GM12878 (cell line): ENCODE measurements at regions not wholly inside any gene's neighbourhood (a gene's known extent, or its start where the extent isn't known, plus 50 kb on each side); places are given as distances from the start of the nearest gene placed in this dataset.

Source experiments
- POLR2A ChIP-seq: IDR thresholded peaks from 2 replicates; pipeline ENCODE4 v1.6.1; 2011; ENCODE audit warnings: low read depth, mild to moderate bottlenecking, low read length
- RFX5 ChIP-seq: IDR thresholded peaks from 2 replicates; pipeline ENCODE4 v1.6.1; 2011; ENCODE audit warnings: low read depth, low read length, improper control_type of control experiment
- SMC3 ChIP-seq: IDR thresholded peaks from 2 replicates; pipeline ENCODE4 v1.6.1; 2011; ENCODE audit warnings: low read length, improper control_type of control experiment, borderline replicate concordance
- ZNF207 ChIP-seq: fragments of 450-650 bp; IDR thresholded peaks from 2 replicates; pipeline ENCODE4 v1.6.1; 2014; ENCODE audit warnings: antibody characterized with exemption, mild to moderate bottlenecking, borderline replicate concordance
- TF ChIP-seq, protein P1 (sequence below): fragments of 450-650 bp; IDR thresholded peaks from 2 replicates; pipeline ENCODE4 v1.6.1; 2017; ENCODE audit warnings: mild to moderate bottlenecking, moderate library complexity

DNA sequence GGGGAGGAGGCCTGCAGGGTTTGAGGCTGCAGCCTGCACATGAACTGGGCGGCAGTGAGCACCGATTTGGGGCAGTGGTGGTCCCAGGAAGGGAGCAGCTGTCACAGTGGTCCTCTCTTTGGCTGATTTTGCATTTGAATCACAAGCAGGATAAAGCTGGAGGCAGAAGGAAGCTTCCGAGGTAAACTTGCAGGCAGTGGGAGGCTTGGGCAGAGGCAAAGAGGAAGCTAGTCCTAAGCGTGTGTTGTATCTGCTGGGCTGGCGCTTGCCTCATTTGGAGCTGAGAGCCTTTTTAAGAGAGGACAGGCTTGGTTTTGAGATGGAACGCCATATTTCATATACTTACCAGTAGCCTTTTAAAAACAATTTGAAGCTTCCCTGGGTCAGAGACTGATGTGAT lies 177.2 kb upstream of the PODXL start:
- TF ChIP-seq SMC3: no peak
- no peak for TF ChIP-seq POLR2A
- no peak for TF ChIP-seq RFX5
- TF ChIP-seq, protein P1, sequence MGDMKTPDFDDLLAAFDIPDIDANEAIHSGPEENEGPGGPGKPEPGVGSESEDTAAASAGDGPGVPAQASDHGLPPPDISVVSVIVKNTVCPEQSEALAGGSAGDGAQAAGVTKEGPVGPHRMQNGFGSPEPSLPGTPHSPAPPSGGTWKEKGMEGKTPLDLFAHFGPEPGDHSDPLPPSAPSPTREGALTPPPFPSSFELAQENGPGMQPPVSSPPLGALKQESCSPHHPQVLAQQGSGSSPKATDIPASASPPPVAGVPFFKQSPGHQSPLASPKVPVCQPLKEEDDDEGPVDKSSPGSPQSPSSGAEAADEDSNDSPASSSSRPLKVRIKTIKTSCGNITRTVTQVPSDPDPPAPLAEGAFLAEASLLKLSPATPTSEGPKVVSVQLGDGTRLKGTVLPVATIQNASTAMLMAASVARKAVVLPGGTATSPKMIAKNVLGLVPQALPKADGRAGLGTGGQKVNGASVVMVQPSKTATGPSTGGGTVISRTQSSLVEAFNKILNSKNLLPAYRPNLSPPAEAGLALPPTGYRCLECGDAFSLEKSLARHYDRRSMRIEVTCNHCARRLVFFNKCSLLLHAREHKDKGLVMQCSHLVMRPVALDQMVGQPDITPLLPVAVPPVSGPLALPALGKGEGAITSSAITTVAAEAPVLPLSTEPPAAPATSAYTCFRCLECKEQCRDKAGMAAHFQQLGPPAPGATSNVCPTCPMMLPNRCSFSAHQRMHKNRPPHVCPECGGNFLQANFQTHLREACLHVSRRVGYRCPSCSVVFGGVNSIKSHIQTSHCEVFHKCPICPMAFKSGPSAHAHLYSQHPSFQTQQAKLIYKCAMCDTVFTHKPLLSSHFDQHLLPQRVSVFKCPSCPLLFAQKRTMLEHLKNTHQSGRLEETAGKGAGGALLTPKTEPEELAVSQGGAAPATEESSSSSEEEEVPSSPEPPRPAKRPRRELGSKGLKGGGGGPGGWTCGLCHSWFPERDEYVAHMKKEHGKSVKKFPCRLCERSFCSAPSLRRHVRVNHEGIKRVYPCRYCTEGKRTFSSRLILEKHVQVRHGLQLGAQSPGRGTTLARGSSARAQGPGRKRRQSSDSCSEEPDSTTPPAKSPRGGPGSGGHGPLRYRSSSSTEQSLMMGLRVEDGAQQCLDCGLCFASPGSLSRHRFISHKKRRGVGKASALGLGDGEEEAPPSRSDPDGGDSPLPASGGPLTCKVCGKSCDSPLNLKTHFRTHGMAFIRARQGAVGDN: no peak
- no peak for TF ChIP-seq ZNF207
